ENCODE measurements at regions not wholly inside any gene's neighbourhood (a gene's known extent, or its start where the extent isn't known, plus 50 kb on each side); places are given as distances from the start of the nearest gene placed in this dataset.

GRCh38 chr10:78187371-78187770 lies 153.7 kb downstream of the RPS24 start:
- H3K9me3 ChIP-seq (ENCODE audit: control insufficient read depth, low read length), result peaks cover 4% of the 10 kb centered on the region
- no peak overlapping the region for H3K4me3 ChIP-seq (ENCODE audit: low read length)
- no peaks in the 10 kb centered on the region for H3K4me1 ChIP-seq (ENCODE audit: control insufficient read depth, insufficient read depth, low read length)
- no peaks in the 10 kb centered on the region for H3K27me3 ChIP-seq (replicated peaks; ENCODE audit: control insufficient read depth, insufficient read depth, low read length)
- no peak for DNase-seq (ENCODE audit: low read depth)
- H3K36me3 ChIP-seq (ENCODE audit: control insufficient read depth, insufficient read depth, low read length, severe bottlenecking), result no peaks in the 10 kb centered on the region
- no peak overlapping the region for H3K9ac ChIP-seq (ENCODE audit: low read length)

GRCh38 chr10:78188446-78188845 lies 154.8 kb downstream of the RPS24 start:
- DNase-seq (ENCODE audit: low read depth), result no peak
- H3K9ac ChIP-seq (ENCODE audit: low read length), result no peak overlapping the region
- H3K4me1 ChIP-seq (ENCODE audit: control insufficient read depth, insufficient read depth, low read length), result no peaks in the 10 kb centered on the region
- H3K9me3 ChIP-seq (ENCODE audit: control insufficient read depth, low read length), result peaks cover 11% of the 10 kb centered on the region
- H3K27me3 ChIP-seq (replicated peaks; ENCODE audit: control insufficient read depth, insufficient read depth, low read length), result no peaks in the 10 kb centered on the region
- H3K36me3 ChIP-seq (ENCODE audit: control insufficient read depth, insufficient read depth, low read length, severe bottlenecking), result no peaks in the 10 kb centered on the region
- no peak overlapping the region for H3K4me3 ChIP-seq (ENCODE audit: low read length)

- Histone ChIP-seq H3K9me3 (ENCODE audit: control insufficient read depth, low read length) (peaks cover 16% of the 10 kb centered on the region), H3K4me3 (ENCODE audit: low read length) (no peak overlapping the region), H3K9ac (ENCODE audit: low read length) (no peak overlapping the region), H3K4me1 (ENCODE audit: control insufficient read depth, insufficient read depth, low read length) (no peaks in the 10 kb centered on the region), H3K27me3 (replicated peaks; ENCODE audit: control insufficient read depth, insufficient read depth, low read length) (no peaks in the 10 kb centered on the region), H3K36me3 (ENCODE audit: control insufficient read depth, insufficient read depth, low read length, severe bottlenecking) (no peaks in the 10 kb centered on the region)
- DNase-seq (ENCODE audit: low read depth), result no peak
Observed at GRCh38 chr10:78190051-78190825, 156.6 kb downstream of the RPS24 start.

- no peaks in the 10 kb centered on the region for H3K4me1 ChIP-seq (ENCODE audit: control insufficient read depth, insufficient read depth, low read length)
- DNase-seq (ENCODE audit: low read depth), result no peak
Observed at GRCh38 chr10:78191301-78191700, 157.6 kb downstream of the RPS24 start.

GRCh38 chr10:78193189-78193588 lies 159.5 kb downstream of the RPS24 start:
- no peaks in the 10 kb centered on the region for H3K36me3 ChIP-seq (ENCODE audit: control insufficient read depth, insufficient read depth, low read length, severe bottlenecking)
- H3K9ac ChIP-seq (ENCODE audit: low read length), result no peak overlapping the region

More at GRCh38 chr10:78191301-78191700, 157.6 kb downstream of the RPS24 start:
- Histone ChIP-seq H3K4me3 (ENCODE audit: low read length) (no peak overlapping the region), H3K9ac (ENCODE audit: low read length) (no peak overlapping the region), H3K36me3 (ENCODE audit: control insufficient read depth, insufficient read depth, low read length, severe bottlenecking) (no peaks in the 10 kb centered on the region), H3K27me3 (replicated peaks; ENCODE audit: control insufficient read depth, insufficient read depth, low read length) (no peaks in the 10 kb centered on the region), H3K9me3 (ENCODE audit: control insufficient read depth, low read length) (peaks cover 16% of the 10 kb centered on the region)

GRCh38 chr10:78194050-78194449 lies 160.4 kb downstream of the RPS24 start:
- Histone ChIP-seq H3K36me3 (ENCODE audit: control insufficient read depth, insufficient read depth, low read length, severe bottlenecking) (no peaks in the 10 kb centered on the region), H3K9me3 (ENCODE audit: control insufficient read depth, low read length) (peaks cover 12% of the 10 kb centered on the region), H3K4me3 (ENCODE audit: low read length) (no peak overlapping the region), H3K9ac (ENCODE audit: low read length) (no peak overlapping the region), H3K27me3 (replicated peaks; ENCODE audit: control insufficient read depth, insufficient read depth, low read length) (no peaks in the 10 kb centered on the region), H3K4me1 (ENCODE audit: control insufficient read depth, insufficient read depth, low read length) (peaks cover 6% of the 10 kb centered on the region)
- no peak for DNase-seq (ENCODE audit: low read depth)

More at GRCh38 chr10:78193189-78193588, 159.5 kb downstream of the RPS24 start:
- Histone ChIP-seq H3K27me3 (replicated peaks; ENCODE audit: control insufficient read depth, insufficient read depth, low read length) (no peaks in the 10 kb centered on the region), H3K9me3 (ENCODE audit: control insufficient read depth, low read length) (peaks cover 12% of the 10 kb centered on the region), H3K4me3 (ENCODE audit: low read length) (no peak overlapping the region), H3K4me1 (ENCODE audit: control insufficient read depth, insufficient read depth, low read length) (peaks cover 6% of the 10 kb centered on the region)
- DNase-seq (ENCODE audit: low read depth), result no peak

- no peaks in the 10 kb centered on the region for H3K27me3 ChIP-seq (replicated peaks; ENCODE audit: control insufficient read depth, insufficient read depth, low read length)
- H3K36me3 ChIP-seq (ENCODE audit: control insufficient read depth, insufficient read depth, low read length, severe bottlenecking), result no peaks in the 10 kb centered on the region
- H3K9ac ChIP-seq (ENCODE audit: low read length), result no peak overlapping the region
- peaks cover 12% of the 10 kb centered on the region for H3K9me3 ChIP-seq (ENCODE audit: control insufficient read depth, low read length)
- DNase-seq (ENCODE audit: low read depth), result no peak
- H3K4me3 ChIP-seq (ENCODE audit: low read length), result no peak overlapping the region
- peaks cover 6% of the 10 kb centered on the region for H3K4me1 ChIP-seq (ENCODE audit: control insufficient read depth, insufficient read depth, low read length)
Observed at GRCh38 chr10:78194539-78195402, 161.1 kb downstream of the RPS24 start.

GRCh38 chr10:78196396-78196795 lies 162.7 kb downstream of the RPS24 start:
- H3K4me3 ChIP-seq (ENCODE audit: low read length), result no peak overlapping the region
- H3K27me3 ChIP-seq (replicated peaks; ENCODE audit: control insufficient read depth, insufficient read depth, low read length), result no peaks in the 10 kb centered on the region
- peaks cover 6% of the 10 kb centered on the region for H3K4me1 ChIP-seq (ENCODE audit: control insufficient read depth, insufficient read depth, low read length)
- peaks cover 12% of the 10 kb centered on the region for H3K9me3 ChIP-seq (ENCODE audit: control insufficient read depth, low read length)
- no peak for DNase-seq (ENCODE audit: low read depth)
- H3K36me3 ChIP-seq (ENCODE audit: control insufficient read depth, insufficient read depth, low read length, severe bottlenecking), result no peaks in the 10 kb centered on the region
- H3K9ac ChIP-seq (ENCODE audit: low read length), result no peak overlapping the region

- peak; percentile 31 for DNase-seq (ENCODE audit: low read depth)
- Histone ChIP-seq H3K4me3 (ENCODE audit: low read length) (no peak overlapping the region), H3K9me3 (ENCODE audit: control insufficient read depth, low read length) (peaks cover 12% of the 10 kb centered on the region), H3K4me1 (ENCODE audit: control insufficient read depth, insufficient read depth, low read length) (peaks cover 6% of the 10 kb centered on the region), H3K9ac (ENCODE audit: low read length) (no peak overlapping the region), H3K36me3 (ENCODE audit: control insufficient read depth, insufficient read depth, low read length, severe bottlenecking) (no peaks in the 10 kb centered on the region), H3K27me3 (replicated peaks; ENCODE audit: control insufficient read depth, insufficient read depth, low read length) (no peaks in the 10 kb centered on the region)
Observed at GRCh38 chr10:78196964-78197363, 163.3 kb downstream of the RPS24 start.

GRCh38 chr10:78197628-78198272 lies 164.1 kb downstream of the RPS24 start:
- Histone ChIP-seq H3K4me1 (ENCODE audit: control insufficient read depth, insufficient read depth, low read length) (peaks cover 6% of the 10 kb centered on the region), H3K9me3 (ENCODE audit: control insufficient read depth, low read length) (peaks cover 12% of the 10 kb centered on the region), H3K36me3 (ENCODE audit: control insufficient read depth, insufficient read depth, low read length, severe bottlenecking) (no peaks in the 10 kb centered on the region), H3K27me3 (replicated peaks; ENCODE audit: control insufficient read depth, insufficient read depth, low read length) (peaks cover 4% of the 10 kb centered on the region), H3K9ac (ENCODE audit: low read length) (no peak overlapping the region), H3K4me3 (ENCODE audit: low read length) (no peak overlapping the region)
- no peak for DNase-seq (ENCODE audit: low read depth)
